ENCODE measurements at regions not wholly inside any gene's neighbourhood (a gene's known extent, or its start where the extent isn't known, plus 50 kb on each side); places are given as distances from the start of the nearest gene placed in this dataset.

DNA sequence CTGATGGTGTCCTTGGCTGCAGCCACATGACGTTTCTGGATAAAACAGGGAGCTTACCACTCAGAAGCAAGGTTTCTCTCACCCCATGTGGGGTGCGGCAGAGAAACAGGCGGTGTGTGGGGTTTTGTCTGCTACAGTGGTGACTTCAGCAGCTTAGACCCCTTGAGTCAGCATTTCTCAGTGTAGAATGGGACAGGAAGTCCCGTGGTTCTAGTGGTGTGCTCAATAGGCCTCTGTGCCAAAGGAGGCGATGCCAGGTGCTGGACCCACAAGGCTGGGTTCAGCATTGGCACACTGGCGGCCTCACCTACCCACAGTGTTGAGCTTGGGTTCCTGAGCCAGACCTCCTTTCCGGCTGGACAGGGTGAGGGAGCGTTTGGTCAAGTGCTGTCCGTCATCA is 125.2 kb upstream of the SMIM23 start:
- H3K4me3 ChIP-seq (ENCODE audit: low read depth, low read length), result no peak overlapping the region
- TF ChIP-seq, protein P1, sequence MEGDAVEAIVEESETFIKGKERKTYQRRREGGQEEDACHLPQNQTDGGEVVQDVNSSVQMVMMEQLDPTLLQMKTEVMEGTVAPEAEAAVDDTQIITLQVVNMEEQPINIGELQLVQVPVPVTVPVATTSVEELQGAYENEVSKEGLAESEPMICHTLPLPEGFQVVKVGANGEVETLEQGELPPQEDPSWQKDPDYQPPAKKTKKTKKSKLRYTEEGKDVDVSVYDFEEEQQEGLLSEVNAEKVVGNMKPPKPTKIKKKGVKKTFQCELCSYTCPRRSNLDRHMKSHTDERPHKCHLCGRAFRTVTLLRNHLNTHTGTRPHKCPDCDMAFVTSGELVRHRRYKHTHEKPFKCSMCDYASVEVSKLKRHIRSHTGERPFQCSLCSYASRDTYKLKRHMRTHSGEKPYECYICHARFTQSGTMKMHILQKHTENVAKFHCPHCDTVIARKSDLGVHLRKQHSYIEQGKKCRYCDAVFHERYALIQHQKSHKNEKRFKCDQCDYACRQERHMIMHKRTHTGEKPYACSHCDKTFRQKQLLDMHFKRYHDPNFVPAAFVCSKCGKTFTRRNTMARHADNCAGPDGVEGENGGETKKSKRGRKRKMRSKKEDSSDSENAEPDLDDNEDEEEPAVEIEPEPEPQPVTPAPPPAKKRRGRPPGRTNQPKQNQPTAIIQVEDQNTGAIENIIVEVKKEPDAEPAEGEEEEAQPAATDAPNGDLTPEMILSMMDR (IDR thresholded peaks at IDR 0.05; ENCODE audit: low read depth, low read length), result no peak

DNA sequence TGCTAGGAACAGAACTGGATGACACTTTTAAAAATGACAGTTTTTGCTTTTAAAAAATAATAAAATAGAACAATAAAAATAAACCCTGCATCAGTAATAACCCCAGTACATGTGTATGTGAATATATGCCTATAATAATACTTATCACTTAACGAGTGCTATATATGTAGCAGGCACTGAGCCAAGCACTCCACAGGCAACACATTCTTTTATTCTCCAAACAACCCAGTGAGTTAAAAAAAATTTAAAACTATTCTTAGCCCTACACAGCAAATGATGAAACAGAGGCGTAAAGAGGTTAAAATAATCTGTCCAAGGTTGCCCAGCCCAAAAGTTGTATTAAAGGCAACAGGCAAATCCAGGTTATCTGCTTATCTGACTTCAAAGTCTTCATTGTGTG is 124.5 kb upstream of the SMIM23 start:
- no peak overlapping the region for H3K4me3 ChIP-seq (ENCODE audit: low read depth, low read length)
- TF ChIP-seq, protein P1 (IDR thresholded peaks at IDR 0.05; ENCODE audit: low read depth, low read length), result no peak

DNA sequence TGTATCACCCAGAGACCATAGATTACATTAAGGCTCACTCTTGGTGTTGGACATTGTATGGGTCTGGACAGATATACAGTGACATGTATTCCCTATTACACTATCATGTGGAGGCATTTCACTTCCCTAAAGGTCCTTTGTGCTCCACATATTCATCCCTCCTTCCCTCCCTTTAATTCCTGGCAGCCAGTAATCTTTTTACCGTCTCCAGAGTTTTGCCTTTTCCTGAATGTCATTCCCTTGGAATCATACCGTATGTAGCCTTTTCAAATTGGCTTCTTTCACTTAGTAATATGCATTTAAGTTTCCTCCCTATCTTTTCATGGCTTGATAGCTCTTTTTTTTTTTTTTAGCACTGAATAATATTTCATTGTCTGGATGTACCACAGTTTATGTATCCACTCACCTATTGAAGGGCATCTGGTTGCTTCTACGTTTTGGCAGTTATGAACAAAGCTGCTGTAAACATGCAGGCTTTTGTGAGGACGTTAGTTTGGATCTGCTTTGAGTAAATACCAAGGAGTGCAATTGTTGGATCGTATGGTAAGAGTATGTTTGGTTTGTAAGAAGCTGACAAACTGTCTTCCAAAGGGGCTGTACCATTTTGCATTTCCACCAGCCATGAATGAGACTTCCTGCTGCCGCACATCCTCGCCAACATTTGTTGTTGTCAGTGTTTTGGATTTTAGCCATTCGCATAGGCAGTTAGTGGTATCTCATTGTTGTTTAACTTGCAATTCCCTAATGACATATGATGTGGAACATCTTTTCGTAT is 122.1 kb upstream of the SMIM23 start:
- H3K4me3 ChIP-seq (ENCODE audit: low read depth, low read length), result no peak overlapping the region
- TF ChIP-seq, protein P1 (IDR thresholded peaks at IDR 0.05; ENCODE audit: low read depth, low read length), result no peak

DNA sequence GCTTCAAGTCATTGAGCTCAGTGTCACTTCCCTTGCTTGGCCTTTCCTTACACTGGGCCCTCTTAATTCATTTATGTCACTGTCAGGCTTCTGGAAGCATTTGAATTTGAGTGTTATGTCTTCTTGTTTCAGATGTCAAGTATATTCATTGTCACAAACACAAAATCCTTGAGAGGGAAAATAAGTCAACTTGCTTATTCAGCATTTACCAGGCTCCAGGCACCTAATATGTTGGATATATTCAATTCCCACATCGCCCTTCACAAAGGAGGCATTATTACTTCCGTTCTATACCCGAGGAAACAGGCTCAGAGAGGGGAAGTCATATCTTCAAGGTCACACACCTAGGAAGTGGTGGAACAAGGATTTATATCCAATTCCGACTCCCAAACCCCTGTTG is 121.1 kb upstream of the SMIM23 start:
- TF ChIP-seq, protein P1 (IDR thresholded peaks at IDR 0.05; ENCODE audit: low read depth, low read length), result no peak
- no peak overlapping the region for H3K4me3 ChIP-seq (ENCODE audit: low read depth, low read length)

DNA sequence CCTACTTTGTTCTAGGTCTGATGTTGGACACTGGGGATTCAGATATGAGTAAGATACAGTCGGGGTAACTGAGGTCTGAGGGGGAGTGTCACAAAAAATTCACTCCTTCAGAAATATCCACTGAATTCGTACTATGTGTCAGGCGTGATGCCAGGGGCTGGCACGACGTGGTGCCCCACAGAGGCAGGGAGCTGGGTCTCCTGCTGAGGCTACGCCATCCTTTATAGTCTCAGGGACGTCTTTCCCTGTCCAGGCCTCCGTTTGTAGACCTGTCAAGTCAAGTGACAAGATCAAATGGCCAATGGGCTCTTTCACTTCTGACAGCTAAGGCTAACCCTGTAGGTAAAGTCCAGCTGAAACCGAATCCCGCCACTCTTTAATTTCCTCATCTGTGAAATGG is 118.8 kb upstream of the SMIM23 start:
- TF ChIP-seq, protein P1 (IDR thresholded peaks at IDR 0.05; ENCODE audit: low read depth, low read length), result no peak
- no peak overlapping the region for H3K4me3 ChIP-seq (ENCODE audit: low read depth, low read length)

DNA sequence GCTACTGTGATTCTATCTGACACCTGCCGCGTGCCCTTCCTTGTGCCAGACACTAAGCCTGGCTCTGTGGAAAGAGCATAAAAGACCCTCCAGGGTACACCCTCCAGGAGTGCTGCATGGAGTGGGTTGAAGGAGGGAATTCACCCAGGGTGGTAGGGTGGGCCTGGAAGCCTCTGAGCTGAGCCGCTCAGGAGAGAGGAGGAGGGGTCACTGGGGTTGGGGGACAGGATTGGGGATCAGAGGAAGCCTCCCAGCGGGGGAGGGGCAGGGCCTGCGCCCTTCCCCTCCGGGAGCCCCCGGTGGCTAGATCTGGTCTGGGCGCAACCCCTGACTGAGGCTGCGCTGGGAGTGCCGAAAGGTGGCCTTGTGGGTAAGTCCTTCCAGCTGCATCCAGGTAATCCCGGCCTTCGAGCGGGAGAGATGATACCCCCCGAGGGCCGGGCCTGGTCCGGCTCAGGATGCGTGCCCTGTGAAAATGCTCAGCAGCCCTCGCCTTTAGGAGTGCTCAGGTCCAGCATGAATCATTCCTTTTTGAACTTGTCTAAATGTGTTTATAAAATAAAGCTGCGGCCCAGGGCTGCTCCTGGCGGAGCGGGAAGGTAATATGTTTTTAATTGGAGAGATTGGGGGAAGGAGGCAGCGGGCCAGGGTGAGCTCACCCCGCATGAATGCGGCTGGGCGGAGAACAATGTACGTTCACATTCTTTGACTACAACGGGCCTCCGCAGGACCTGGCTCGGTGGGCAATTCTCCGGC is 118.1 kb upstream of the SMIM23 start:
- H3K4me3 ChIP-seq (ENCODE audit: low read depth, low read length), result no peak overlapping the region
- TF ChIP-seq, protein P1 (IDR thresholded peaks at IDR 0.05; ENCODE audit: low read depth, low read length), result no peak

DNA sequence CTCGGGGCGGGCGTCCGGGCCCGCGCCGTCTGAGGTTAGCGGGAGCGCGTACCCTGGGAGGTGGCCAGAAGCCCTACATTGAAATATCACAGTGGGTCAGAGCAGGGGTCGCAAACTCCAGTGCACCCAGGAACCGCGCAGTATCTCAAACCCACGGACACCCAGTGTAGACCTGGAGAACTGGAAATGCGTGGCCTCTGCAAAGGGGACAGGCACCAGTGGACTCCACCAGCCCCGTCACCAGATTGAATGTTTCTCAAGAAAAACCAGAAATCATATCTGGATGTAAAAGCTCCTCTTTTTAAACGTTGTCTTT is 117.6 kb upstream of the SMIM23 start:
- TF ChIP-seq, protein P1 (IDR thresholded peaks at IDR 0.05; ENCODE audit: low read depth, low read length), result no peak
- no peak overlapping the region for H3K4me3 ChIP-seq (ENCODE audit: low read depth, low read length)

Measured in WI38 (cell line).